ENCODE measurements at regions not wholly inside any gene's neighbourhood (a gene's known extent, or its start where the extent isn't known, plus 50 kb on each side); places are given as distances from the start of the nearest gene placed in this dataset.

GRCh38 chr7:17617380-17617779, 318.9 kb downstream of the AHR start:
- Mint-ChIP-seq H3K9me3 (ENCODE audit: unreplicated experiment) (no peaks in the 10 kb centered on the region), H3K4me1 (ENCODE audit: insufficient read depth, unreplicated experiment) (no peaks in the 10 kb centered on the region), H3K27me3 (ENCODE audit: insufficient read depth, unreplicated experiment) (no peaks in the 10 kb centered on the region), H3K36me3 (ENCODE audit: insufficient read depth, unreplicated experiment) (no peaks in the 10 kb centered on the region), H3K27ac (ENCODE audit: low read depth, unreplicated experiment) (no peak overlapping the region), H3K4me3 (ENCODE audit: unreplicated experiment) (no peak overlapping the region)
- POLR2A ChIA-PET: interaction anchor here (1.1 kb wide), 1 partner anchor 9 kb away, joined by 3 read pairs; no protein-coding TSS in a partner anchor
- BruUV-seq (replicated peaks): no TSS peak
- intact Hi-C loops (cut with micrococcal nuclease): no loop called here
- no peak for DNase-seq (ENCODE audit: unreplicated experiment)
- no peak for TF ChIP-seq CTCF (IDR thresholded peaks at IDR 0.05; ENCODE audit: unreplicated experiment)
- CTCF ChIA-PET: interaction anchor here (1.4 kb wide), 1 partner anchor 24 kb away, joined by 4 read pairs; no protein-coding TSS in a partner anchor

GRCh38 chr7:17617857-17618651, 319.6 kb downstream of the AHR start:
- ChIA-PET CTCF (interaction anchor here (0.7 to 1.4 kb wide), 2 partner anchors 23 to 106 kb away, joined by 3 to 4 read pairs; no protein-coding TSS in a partner anchor), POLR2A (interaction anchor here (1.1 kb wide), 1 partner anchor 10 kb away, joined by 3 read pairs; no protein-coding TSS in a partner anchor)
- TF ChIP-seq CTCF (IDR thresholded peaks at IDR 0.05; ENCODE audit: unreplicated experiment): no peak
- Mint-ChIP-seq H3K27ac (ENCODE audit: low read depth, unreplicated experiment) (no peak overlapping the region), H3K27me3 (ENCODE audit: insufficient read depth, unreplicated experiment) (no peaks in the 10 kb centered on the region), H3K4me3 (ENCODE audit: unreplicated experiment) (no peak overlapping the region), H3K9me3 (ENCODE audit: unreplicated experiment) (no peaks in the 10 kb centered on the region), H3K4me1 (ENCODE audit: insufficient read depth, unreplicated experiment) (peaks cover 2% of the 10 kb centered on the region), H3K36me3 (ENCODE audit: insufficient read depth, unreplicated experiment) (no peaks in the 10 kb centered on the region)
- intact Hi-C loops (cut with micrococcal nuclease): no loop called here
- DNase-seq (ENCODE audit: unreplicated experiment): no peak
- no TSS peak for BruUV-seq (replicated peaks)

- CTCF ChIA-PET: interaction anchor here (0.7 to 1.4 kb wide), 3 partner anchors 19 to 106 kb away, joined by 3 to 4 read pairs (median 3); no protein-coding TSS in a partner anchor
These were observed 320.2 kb downstream of the AHR start for GRCh38 chr7:17618652-17618974.

More at GRCh38 chr7:17618652-17618974, 320.2 kb downstream of the AHR start:
- Mint-ChIP-seq H3K4me1 (ENCODE audit: insufficient read depth, unreplicated experiment) (peaks cover 7% of the 10 kb centered on the region), H3K27me3 (ENCODE audit: insufficient read depth, unreplicated experiment) (no peaks in the 10 kb centered on the region), H3K27ac (ENCODE audit: low read depth, unreplicated experiment) (no peak overlapping the region), H3K9me3 (ENCODE audit: unreplicated experiment) (no peaks in the 10 kb centered on the region), H3K4me3 (ENCODE audit: unreplicated experiment) (no peak overlapping the region), H3K36me3 (ENCODE audit: insufficient read depth, unreplicated experiment) (no peaks in the 10 kb centered on the region)
- no peak for DNase-seq (ENCODE audit: unreplicated experiment)
- no peak for TF ChIP-seq CTCF (IDR thresholded peaks at IDR 0.05; ENCODE audit: unreplicated experiment)
- intact Hi-C loops (cut with micrococcal nuclease): no loop called here
- POLR2A ChIA-PET: interaction anchor here (0.6 to 0.7 kb wide), 2 partner anchors 14 to 671 kb away, joined by 3 read pairs; no protein-coding TSS in a partner anchor
- no TSS peak for BruUV-seq (replicated peaks)
